ENCODE measurements at regions not wholly inside any gene's neighbourhood (a gene's known extent, or its start where the extent isn't known, plus 50 kb on each side); places are given as distances from the start of the nearest gene placed in this dataset.

GRCh38 chr5:143476601-143477211 is 73.2 kb upstream of the NR3C1 start:
- TF ChIP-seq, protein P1, sequence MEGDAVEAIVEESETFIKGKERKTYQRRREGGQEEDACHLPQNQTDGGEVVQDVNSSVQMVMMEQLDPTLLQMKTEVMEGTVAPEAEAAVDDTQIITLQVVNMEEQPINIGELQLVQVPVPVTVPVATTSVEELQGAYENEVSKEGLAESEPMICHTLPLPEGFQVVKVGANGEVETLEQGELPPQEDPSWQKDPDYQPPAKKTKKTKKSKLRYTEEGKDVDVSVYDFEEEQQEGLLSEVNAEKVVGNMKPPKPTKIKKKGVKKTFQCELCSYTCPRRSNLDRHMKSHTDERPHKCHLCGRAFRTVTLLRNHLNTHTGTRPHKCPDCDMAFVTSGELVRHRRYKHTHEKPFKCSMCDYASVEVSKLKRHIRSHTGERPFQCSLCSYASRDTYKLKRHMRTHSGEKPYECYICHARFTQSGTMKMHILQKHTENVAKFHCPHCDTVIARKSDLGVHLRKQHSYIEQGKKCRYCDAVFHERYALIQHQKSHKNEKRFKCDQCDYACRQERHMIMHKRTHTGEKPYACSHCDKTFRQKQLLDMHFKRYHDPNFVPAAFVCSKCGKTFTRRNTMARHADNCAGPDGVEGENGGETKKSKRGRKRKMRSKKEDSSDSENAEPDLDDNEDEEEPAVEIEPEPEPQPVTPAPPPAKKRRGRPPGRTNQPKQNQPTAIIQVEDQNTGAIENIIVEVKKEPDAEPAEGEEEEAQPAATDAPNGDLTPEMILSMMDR (IDR thresholded peaks at IDR 0.05 in 8 of 11, conservative IDR thresholded peaks at IDR 0.05 in 3 of 11): no peak
- TF ChIP-seq POLR2AphosphoS5 (IDR thresholded peaks at IDR 0.05) (no peak), POLR2A (IDR thresholded peaks at IDR 0.05) (no peak)

Measured in spleen (tissue), 7 donors.